ENCODE measurements at regions not wholly inside any gene's neighbourhood (a gene's known extent, or its start where the extent isn't known, plus 50 kb on each side); places are given as distances from the start of the nearest gene placed in this dataset.

- DNase-seq = no peak
Observed at GRCh38 chr16:86377251-86378022, 132.9 kb upstream of the FOXF1 start.

GRCh38 chr16:86378128-86378527, 132.2 kb upstream of the FOXF1 start:
- DNase-seq = no peak

GRCh38 chr16:86378831-86379504, 131.4 kb upstream of the FOXF1 start:
- DNase-seq = no peak

GRCh38 chr16:86379505-86379846, 130.9 kb upstream of the FOXF1 start:
- no peak for DNase-seq

GRCh38 chr16:86380030-86380429, 130.3 kb upstream of the FOXF1 start:
- DNase-seq = no peak

- DNase-seq = no peak
Observed at GRCh38 chr16:86381491-86381890, 128.8 kb upstream of the FOXF1 start.

- no peak for DNase-seq
Observed at GRCh38 chr16:86382067-86382773, 128.1 kb upstream of the FOXF1 start.

GRCh38 chr16:86382774-86383407, 127.4 kb upstream of the FOXF1 start:
- DNase-seq = no peak

GRCh38 chr16:86383488-86384262, 126.7 kb upstream of the FOXF1 start:
- DNase-seq = no peak

GRCh38 chr16:86384263-86384649, 126.1 kb upstream of the FOXF1 start:
- DNase-seq = no peak

- no peak for DNase-seq
Observed at GRCh38 chr16:86384980-86385379, 125.3 kb upstream of the FOXF1 start.

- DNase-seq = no peak
Observed at GRCh38 chr16:86387468-86388440, 122.6 kb upstream of the FOXF1 start.

- DNase-seq = no peak
Observed at GRCh38 chr16:86388976-86389375, 121.4 kb upstream of the FOXF1 start.

- no peak for DNase-seq
Observed at GRCh38 chr16:86389566-86390328, 120.6 kb upstream of the FOXF1 start.

GRCh38 chr16:86390335-86390734, 120.0 kb upstream of the FOXF1 start:
- DNase-seq = no peak

GRCh38 chr16:86391486-86391885, 118.8 kb upstream of the FOXF1 start:
- no peak for DNase-seq

GRCh38 chr16:86391984-86392383, 118.3 kb upstream of the FOXF1 start:
- no peak for DNase-seq

- DNase-seq = no peak
Observed at GRCh38 chr16:86392436-86393152, 117.7 kb upstream of the FOXF1 start.

Measured in hypothalamus (tissue), 51 donors.